Rectal smooth muscle tissue (tissue), 1 donor: ENCODE measurements at regions not wholly inside any gene's neighbourhood (a gene's known extent, or its start where the extent isn't known, plus 50 kb on each side); places are given as distances from the start of the nearest gene placed in this dataset.

Source experiments
- H3K27ac ChIP-seq: one replicate; pipeline ENCODE4 v1.7.0; 2013; ENCODE audit warnings: low read depth, low read length, inconsistent platforms
- H3K27me3 ChIP-seq: one replicate; pipeline ENCODE4 v1.7.0; 2013; ENCODE audit warnings: low read length; ENCODE audit not compliant: control insufficient read depth, insufficient read depth
- H3K36me3 ChIP-seq: one replicate; pipeline ENCODE4 v1.7.0; 2013; ENCODE audit warnings: low read length; ENCODE audit not compliant: control insufficient read depth, insufficient read depth
- H3K4me1 ChIP-seq: one replicate; pipeline ENCODE4 v1.7.0; 2013; ENCODE audit warnings: low read length; ENCODE audit not compliant: control insufficient read depth, insufficient read depth
- H3K4me3 ChIP-seq: one replicate; pipeline ENCODE4 v1.7.0; 2013; ENCODE audit warnings: low read length
- H3K9ac ChIP-seq: one replicate; pipeline ENCODE4 v1.7.0; 2013; ENCODE audit warnings: low read length

GRCh38 chr3:124448954-124449353 lies 281.3 kb upstream of the UMPS start:
- no peaks in the 10 kb centered on the region for H3K36me3 ChIP-seq

GRCh38 chr3:124450366-124450765 lies 279.9 kb upstream of the UMPS start:
- peaks cover 2% of the 10 kb centered on the region for H3K27me3 ChIP-seq
- H3K4me3 ChIP-seq = no peak overlapping the region
- H3K36me3 ChIP-seq = no peaks in the 10 kb centered on the region
- H3K27ac ChIP-seq = no peak overlapping the region
- H3K9ac ChIP-seq = no peak overlapping the region
- no peaks in the 10 kb centered on the region for H3K4me1 ChIP-seq

More at GRCh38 chr3:124448954-124449353, 281.3 kb upstream of the UMPS start:
- Histone ChIP-seq H3K4me1 (no peaks in the 10 kb centered on the region), H3K27me3 (peaks cover 2% of the 10 kb centered on the region), H3K9ac (no peak overlapping the region), H3K4me3 (no peak overlapping the region), H3K27ac (no peak overlapping the region)

- H3K27ac ChIP-seq = no peak overlapping the region
- H3K9ac ChIP-seq = no peak overlapping the region
- no peaks in the 10 kb centered on the region for H3K36me3 ChIP-seq
- no peak overlapping the region for H3K4me3 ChIP-seq
- H3K27me3 ChIP-seq = peaks cover 2% of the 10 kb centered on the region
- no peaks in the 10 kb centered on the region for H3K4me1 ChIP-seq
Observed at GRCh38 chr3:124451630-124452317, 278.5 kb upstream of the UMPS start.

- Histone ChIP-seq H3K4me3 (no peak overlapping the region), H3K27ac (no peak overlapping the region), H3K4me1 (no peaks in the 10 kb centered on the region), H3K9ac (no peak overlapping the region), H3K36me3 (no peaks in the 10 kb centered on the region), H3K27me3 (peaks cover 2% of the 10 kb centered on the region)
Observed at GRCh38 chr3:124453189-124453588, 277.1 kb upstream of the UMPS start.

- Histone ChIP-seq H3K36me3 (no peaks in the 10 kb centered on the region), H3K4me1 (no peaks in the 10 kb centered on the region), H3K9ac (no peak overlapping the region), H3K4me3 (no peak overlapping the region), H3K27ac (no peak overlapping the region), H3K27me3 (peaks cover 2% of the 10 kb centered on the region)
Observed at GRCh38 chr3:124455891-124456290, 274.4 kb upstream of the UMPS start.

- no peak overlapping the region for H3K27ac ChIP-seq
- H3K9ac ChIP-seq = no peak overlapping the region
- H3K4me1 ChIP-seq = no peaks in the 10 kb centered on the region
Observed at GRCh38 chr3:124456506-124456905, 273.7 kb upstream of the UMPS start.

GRCh38 chr3:124459678-124460077 lies 270.6 kb upstream of the UMPS start:
- Histone ChIP-seq H3K4me1 (no peaks in the 10 kb centered on the region), H3K27me3 (no peaks in the 10 kb centered on the region), H3K27ac (no peak overlapping the region), H3K36me3 (no peaks in the 10 kb centered on the region), H3K4me3 (no peak overlapping the region), H3K9ac (no peak overlapping the region)

More at GRCh38 chr3:124456506-124456905, 273.7 kb upstream of the UMPS start:
- Histone ChIP-seq H3K36me3 (no peaks in the 10 kb centered on the region), H3K4me3 (no peak overlapping the region), H3K27me3 (peaks cover 2% of the 10 kb centered on the region)

GRCh38 chr3:124461126-124461525 lies 269.1 kb upstream of the UMPS start:
- no peaks in the 10 kb centered on the region for H3K4me1 ChIP-seq
- no peaks in the 10 kb centered on the region for H3K27me3 ChIP-seq
- no peak overlapping the region for H3K27ac ChIP-seq
- no peaks in the 10 kb centered on the region for H3K36me3 ChIP-seq
- no peak overlapping the region for H3K9ac ChIP-seq
- no peak overlapping the region for H3K4me3 ChIP-seq

- H3K27ac ChIP-seq = no peak overlapping the region
- H3K9ac ChIP-seq = no peak overlapping the region
- no peaks in the 10 kb centered on the region for H3K4me1 ChIP-seq
- H3K36me3 ChIP-seq = no peaks in the 10 kb centered on the region
- H3K4me3 ChIP-seq = no peak overlapping the region
- H3K27me3 ChIP-seq = no peaks in the 10 kb centered on the region
Observed at GRCh38 chr3:124461838-124462632, 268.2 kb upstream of the UMPS start.

- no peaks in the 10 kb centered on the region for H3K4me1 ChIP-seq
- no peak overlapping the region for H3K9ac ChIP-seq
- H3K36me3 ChIP-seq = no peaks in the 10 kb centered on the region
- no peak overlapping the region for H3K27ac ChIP-seq
- H3K4me3 ChIP-seq = no peak overlapping the region
- H3K27me3 ChIP-seq = no peaks in the 10 kb centered on the region
Observed at GRCh38 chr3:124463234-124463633, 267.0 kb upstream of the UMPS start.

- no peaks in the 10 kb centered on the region for H3K4me1 ChIP-seq
- no peak overlapping the region for H3K9ac ChIP-seq
- H3K27me3 ChIP-seq = no peaks in the 10 kb centered on the region
- no peak overlapping the region for H3K27ac ChIP-seq
- H3K36me3 ChIP-seq = no peaks in the 10 kb centered on the region
- H3K4me3 ChIP-seq = no peak overlapping the region
Observed at GRCh38 chr3:124467980-124468902, 262.0 kb upstream of the UMPS start.

- Histone ChIP-seq H3K36me3 (no peaks in the 10 kb centered on the region), H3K27me3 (no peaks in the 10 kb centered on the region), H3K4me3 (no peak overlapping the region), H3K9ac (no peak overlapping the region), H3K4me1 (no peaks in the 10 kb centered on the region), H3K27ac (no peak overlapping the region)
Observed at GRCh38 chr3:124469555-124469954, 260.7 kb upstream of the UMPS start.
